GM18867 (cell line): ENCODE measurements at regions not wholly inside any gene's neighbourhood (a gene's known extent, or its start where the extent isn't known, plus 50 kb on each side); places are given as distances from the start of the nearest gene placed in this dataset.
A peak's percentile ranks its signal among the peaks of the same experiment; 100 is the strongest.
"Not testable (repeated sequence)": the region's sequence is repeated elsewhere in the genome, so short reads cannot be mapped to it uniquely, and the experiment has no call there.

Experiments
- ATAC-seq: cut with Tn5 transposase; IDR thresholded peaks from one replicate; pipeline ENCODE4 v1.9.1; 2021; ENCODE audit warnings: mild to moderate bottlenecking, moderate library complexity; ENCODE audit not compliant: unreplicated experiment

- ATAC-seq: peak; percentile 56
These were observed 549.6 kb upstream of the CHD1 start for GRCh38 chr5:99478450-99478849.

- not testable (repeated sequence) for ATAC-seq
These were observed 544.5 kb upstream of the CHD1 start for GRCh38 chr5:99473328-99473727.

GRCh38 chr5:99471726-99472125 is 542.9 kb upstream of the CHD1 start:
- not testable (repeated sequence) for ATAC-seq

- not testable (repeated sequence) for ATAC-seq
These were observed 542.4 kb upstream of the CHD1 start for GRCh38 chr5:99471178-99471577.

- ATAC-seq: not testable (repeated sequence)
These were observed 541.8 kb upstream of the CHD1 start for GRCh38 chr5:99470636-99471035.

GRCh38 chr5:99460701-99461100 is 531.9 kb upstream of the CHD1 start:
- no peak for ATAC-seq

- ATAC-seq: no peak
These were observed 524.4 kb upstream of the CHD1 start for GRCh38 chr5:99453196-99453595.

- ATAC-seq: no peak
These were observed 521.0 kb upstream of the CHD1 start for GRCh38 chr5:99449786-99450185.

- ATAC-seq: no peak
These were observed 517.0 kb upstream of the CHD1 start for GRCh38 chr5:99445805-99446204.

GRCh38 chr5:99441235-99441634 is 512.4 kb upstream of the CHD1 start:
- no peak for ATAC-seq

GRCh38 chr5:99438619-99439018 is 509.8 kb upstream of the CHD1 start:
- ATAC-seq: no peak

- ATAC-seq: no peak
These were observed 509.2 kb upstream of the CHD1 start for GRCh38 chr5:99437986-99438385.

- not testable (repeated sequence) for ATAC-seq
These were observed 494.6 kb upstream of the CHD1 start for GRCh38 chr5:99423396-99423795.

GRCh38 chr5:99418640-99419039 is 489.8 kb upstream of the CHD1 start:
- ATAC-seq: not testable (repeated sequence)

GRCh38 chr5:99410386-99410785 is 481.6 kb upstream of the CHD1 start:
- ATAC-seq: not testable (repeated sequence)

GRCh38 chr5:99404764-99405302 is 476.0 kb upstream of the CHD1 start:
- ATAC-seq: not testable (repeated sequence)

GRCh38 chr5:99400571-99400970 is 471.8 kb upstream of the CHD1 start:
- ATAC-seq: not testable (repeated sequence)

- no peak for ATAC-seq
These were observed 470.2 kb upstream of the CHD1 start for GRCh38 chr5:99398976-99399375.

GRCh38 chr5:99386406-99387077 is 457.7 kb upstream of the CHD1 start:
- no peak for ATAC-seq

GRCh38 chr5:99379187-99379586 is 450.4 kb upstream of the CHD1 start:
- no peak for ATAC-seq

- ATAC-seq: no peak
These were observed 449.6 kb upstream of the CHD1 start for GRCh38 chr5:99378443-99378842.

- no peak for ATAC-seq
These were observed 441.2 kb upstream of the CHD1 start for GRCh38 chr5:99369797-99370593.
